Activated T-cell treated with anti-CD3 and anti-CD28 coated beads for 1 hour (primary cell): ENCODE measurements at regions not wholly inside any gene's neighbourhood (a gene's known extent, or its start where the extent isn't known, plus 50 kb on each side); places are given as distances from the start of the nearest gene placed in this dataset.
"Not testable (repeated sequence)": the region's sequence is repeated elsewhere in the genome, so short reads cannot be mapped to it uniquely, and the experiment has no call there.

Source experiments
- DNase-seq: peaks from one replicate; pipeline ENCODE4 v3.0.0-alpha.2; 2020; ENCODE audit warnings: low read depth

GRCh38 chr16:29258946-29259634 lies 147.4 kb downstream of the NPIPB11 start:
- DNase-seq = not testable (repeated sequence)

DNA sequence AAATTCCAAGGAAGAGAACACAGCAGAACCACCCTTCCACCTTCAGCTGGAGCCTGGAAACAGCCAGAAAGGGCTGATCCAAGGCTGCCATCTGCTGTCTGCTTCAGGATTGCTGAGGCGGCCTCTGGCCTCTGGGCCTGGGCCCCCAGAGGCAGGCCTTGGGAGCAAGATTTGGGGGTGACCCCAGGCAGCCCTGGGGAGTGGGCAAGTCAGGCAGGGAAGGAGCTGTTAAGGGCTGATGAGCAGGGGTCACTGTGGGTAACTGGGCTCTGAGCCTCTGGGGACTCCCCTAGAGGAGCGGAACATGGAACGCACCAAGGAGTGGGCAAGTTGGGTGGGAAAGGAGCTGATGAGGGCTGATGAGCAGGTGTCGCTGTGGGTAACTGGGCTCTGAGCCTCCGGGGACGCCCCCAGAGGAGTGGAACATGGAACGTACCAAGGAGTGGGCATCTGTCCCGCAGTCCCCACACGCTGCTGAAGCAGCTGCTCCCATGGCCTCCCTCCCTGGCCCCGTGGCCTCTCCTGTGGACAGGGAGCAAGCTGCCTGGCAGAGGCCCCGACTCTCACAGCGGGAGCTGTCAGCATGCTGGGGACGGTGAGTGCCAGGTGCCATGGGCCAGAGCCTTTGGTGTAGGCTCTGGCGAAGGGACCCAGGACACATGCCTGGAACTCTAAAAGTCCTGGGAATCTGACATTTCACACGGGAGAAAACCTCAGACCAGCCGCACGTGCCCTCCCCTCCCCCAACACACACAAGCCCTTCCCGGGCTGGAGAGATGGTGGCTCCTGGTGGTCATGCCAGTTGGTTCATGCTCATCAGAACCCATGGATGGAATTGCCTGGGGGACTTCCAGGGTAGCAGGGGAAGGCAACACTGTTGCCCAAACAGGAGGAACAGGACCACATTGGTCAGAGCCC lies 148.8 kb downstream of the NPIPB11 start:
- DNase-seq = not testable (repeated sequence)

- DNase-seq = no peak
Observed at GRCh38 chr16:29256501-29256981, 150.0 kb downstream of the NPIPB11 start.

GRCh38 chr16:29255957-29256356 lies 150.6 kb downstream of the NPIPB11 start:
- not testable (repeated sequence) for DNase-seq

DNA sequence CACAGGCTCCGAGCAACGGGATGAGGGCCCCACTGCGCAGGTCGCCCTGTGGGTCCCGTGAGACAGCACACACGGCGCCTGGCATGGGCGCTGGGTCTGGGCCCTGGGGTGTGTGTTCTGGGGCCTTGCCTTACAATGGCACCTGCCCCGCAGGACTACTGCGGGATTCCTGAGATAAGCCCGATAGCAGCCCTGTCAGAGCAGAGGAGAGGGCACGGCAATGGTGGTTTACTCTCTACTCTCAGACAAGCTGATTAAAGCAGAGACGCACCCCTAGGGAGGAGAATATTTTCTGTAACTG lies 151.1 kb downstream of the NPIPB11 start:
- DNase-seq = not testable (repeated sequence)

DNA sequence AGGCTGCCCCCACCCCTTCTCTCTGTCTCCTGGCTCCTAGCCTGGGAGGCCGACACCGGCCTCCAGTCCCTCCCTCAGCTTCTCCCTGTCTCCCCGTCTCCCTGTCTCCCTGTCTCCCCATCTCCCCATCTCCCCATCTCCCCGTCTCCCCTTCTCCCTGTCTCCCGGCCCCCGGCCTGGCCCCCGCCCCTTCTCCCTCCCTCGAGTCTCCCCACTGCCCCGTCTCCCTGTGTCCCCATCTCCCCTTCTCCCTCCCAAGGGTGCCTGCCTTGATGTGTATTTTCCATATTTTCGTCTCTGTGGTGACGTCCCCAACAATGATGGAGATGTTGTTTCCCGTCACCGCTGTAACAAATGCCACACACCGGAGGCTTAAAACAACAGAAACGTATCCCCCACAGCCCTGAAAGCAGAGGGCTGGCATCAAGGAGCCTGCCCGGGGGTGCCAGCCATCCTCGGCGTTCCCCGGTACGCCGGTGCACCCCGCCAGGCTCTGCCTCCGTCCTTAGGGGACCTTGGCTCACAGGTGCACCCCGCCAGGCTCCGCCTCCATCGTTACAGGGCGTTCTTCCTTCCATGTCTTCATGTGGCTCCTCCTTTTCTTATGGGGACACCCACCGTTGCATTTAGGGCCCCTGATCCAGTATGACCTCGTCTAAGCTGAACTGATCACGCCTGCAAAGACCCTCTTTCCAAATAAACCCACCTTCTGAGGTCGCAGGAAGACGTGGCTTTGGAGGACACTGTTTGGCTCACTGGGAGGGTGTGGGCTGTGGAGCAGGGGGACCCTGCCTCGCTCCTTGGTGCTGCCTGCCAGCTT lies 151.6 kb downstream of the NPIPB11 start:
- no peak for DNase-seq

DNA sequence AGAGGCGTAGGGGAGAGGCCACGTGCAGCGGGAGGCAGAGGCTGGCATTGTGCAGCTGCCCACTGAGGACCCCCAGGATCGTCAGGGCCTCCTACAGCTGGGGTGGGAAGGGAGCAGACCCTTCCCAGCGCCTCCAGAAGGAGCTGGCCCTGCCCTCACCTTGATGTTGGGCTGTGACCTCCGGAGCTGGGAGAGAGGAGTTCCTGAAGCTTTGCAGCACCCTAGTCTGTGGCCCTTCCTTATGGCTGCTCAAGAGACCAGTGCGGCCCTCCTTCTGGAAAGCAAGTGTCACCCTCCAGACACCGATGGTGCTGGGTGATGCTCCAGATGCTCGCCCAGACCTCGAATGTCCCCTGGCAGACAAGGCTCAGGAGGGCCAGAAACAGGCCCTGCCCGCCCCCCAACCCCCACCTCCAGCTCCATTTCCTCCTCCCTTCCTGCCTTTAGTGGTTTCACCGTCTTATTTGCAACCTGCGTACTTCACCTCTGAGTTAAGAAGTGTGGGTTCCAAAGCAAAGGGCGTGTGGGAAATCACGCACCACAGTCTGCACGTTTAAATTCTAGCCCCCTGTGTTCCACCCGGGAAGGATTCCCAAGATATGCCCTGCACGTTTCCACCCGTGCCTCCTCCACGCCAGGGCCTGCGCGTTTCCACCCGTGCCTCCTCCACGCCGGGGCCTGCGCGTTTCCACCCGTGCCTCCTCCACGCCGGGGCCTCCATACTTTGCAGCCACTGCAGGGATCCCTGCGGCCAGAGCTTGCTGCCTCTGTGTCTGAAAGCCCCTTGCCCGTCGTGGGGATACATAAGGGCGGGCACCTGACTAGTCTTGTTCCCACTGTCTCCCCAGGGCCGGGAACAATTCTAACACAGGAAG lies 152.6 kb downstream of the NPIPB11 start:
- not testable (repeated sequence) for DNase-seq

GRCh38 chr16:29253066-29253590 lies 153.4 kb downstream of the NPIPB11 start:
- not testable (repeated sequence) for DNase-seq

DNA sequence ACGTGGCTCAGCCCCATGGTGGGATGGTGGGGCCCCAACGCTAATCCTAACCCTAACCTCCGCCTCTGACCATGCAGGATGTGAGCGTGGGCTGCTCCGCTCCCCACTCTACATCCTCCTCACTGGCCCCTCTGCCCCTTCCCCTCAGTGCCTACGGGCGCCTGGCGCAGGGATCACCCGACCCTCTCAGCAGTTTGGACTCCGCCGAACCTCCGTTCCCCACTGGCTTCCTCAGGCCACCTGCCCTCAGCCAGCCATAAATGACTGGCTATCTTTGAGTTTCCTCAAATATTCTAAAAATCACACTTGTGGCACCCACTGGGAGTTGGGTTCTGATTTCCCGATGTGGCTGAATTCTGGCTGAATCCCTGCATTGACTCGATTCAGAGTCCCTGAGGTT lies 154.2 kb downstream of the NPIPB11 start:
- DNase-seq = not testable (repeated sequence)

DNA sequence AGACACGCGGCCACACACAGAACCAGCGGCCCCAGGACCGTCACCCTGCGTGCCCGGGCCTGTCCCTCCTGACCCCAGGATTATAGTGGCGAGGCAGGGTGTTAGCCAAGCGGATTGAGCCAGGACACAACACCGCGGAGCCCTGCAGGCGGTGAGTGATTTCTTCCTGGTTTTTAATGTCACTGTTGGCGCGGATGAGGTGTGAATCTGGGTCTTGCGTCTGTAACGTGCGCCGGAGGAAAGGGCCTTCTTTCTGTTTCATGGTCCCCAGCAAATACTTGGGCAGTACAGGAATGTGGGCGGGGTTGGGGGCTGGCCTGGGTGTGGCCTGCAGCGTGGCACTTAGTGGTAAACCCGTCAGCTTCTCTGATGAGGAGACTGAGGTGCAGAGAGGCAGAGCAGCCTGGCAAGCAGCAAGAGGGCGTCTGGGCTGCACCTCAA lies 154.9 kb downstream of the NPIPB11 start:
- not testable (repeated sequence) for DNase-seq

DNA sequence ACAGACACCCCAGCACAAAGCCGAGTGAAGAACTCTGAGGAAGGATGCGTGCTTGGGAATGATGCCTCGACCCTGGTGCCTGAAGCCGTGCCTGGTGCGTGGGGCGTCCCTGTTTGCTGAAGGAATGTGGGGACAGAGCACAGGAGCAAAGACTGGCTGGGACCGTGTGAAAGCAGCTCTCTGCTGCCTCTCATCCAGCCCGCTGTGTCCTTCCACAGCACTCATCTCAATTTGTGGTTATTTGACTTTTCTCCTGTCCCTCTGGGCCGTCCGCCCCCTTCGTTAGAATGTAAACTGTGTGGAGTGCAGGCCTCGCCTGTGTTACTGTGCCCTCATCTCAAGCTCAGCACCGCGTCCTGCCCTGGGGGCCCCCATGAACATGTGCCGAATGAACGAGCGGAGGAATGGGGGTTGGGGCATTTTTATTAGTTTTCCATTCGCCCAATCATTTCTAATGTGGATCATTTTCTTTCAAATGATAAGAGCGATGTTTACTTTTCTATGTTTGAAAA lies 155.5 kb downstream of the NPIPB11 start:
- not testable (repeated sequence) for DNase-seq

DNA sequence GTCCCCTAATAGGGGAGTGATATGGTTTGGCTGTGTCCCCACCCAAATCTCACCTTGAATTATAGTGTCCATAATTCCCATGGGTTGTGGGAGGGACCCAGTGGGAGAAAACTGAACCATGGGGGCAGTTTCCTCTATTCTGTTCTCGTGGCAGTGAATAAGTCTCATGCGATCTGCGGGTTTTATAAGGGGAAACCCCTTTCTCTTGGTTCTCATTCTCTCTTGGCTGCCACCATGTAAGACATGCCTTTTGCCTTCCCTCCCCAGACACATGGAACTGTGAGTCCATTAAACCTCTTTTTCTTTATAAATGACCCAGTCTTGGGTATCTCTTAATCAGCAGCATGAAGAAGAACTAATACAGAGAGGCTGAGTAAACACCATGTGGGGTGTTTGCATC lies 156.0 kb downstream of the NPIPB11 start:
- not testable (repeated sequence) for DNase-seq

GRCh38 chr16:29248940-29249318 lies 157.6 kb downstream of the NPIPB11 start:
- DNase-seq = not testable (repeated sequence)

- DNase-seq = not testable (repeated sequence)
Observed at GRCh38 chr16:29248306-29248939, 158.1 kb downstream of the NPIPB11 start.

- not testable (repeated sequence) for DNase-seq
Observed at GRCh38 chr16:29246091-29246490, 160.4 kb downstream of the NPIPB11 start.

GRCh38 chr16:29237971-29238370 lies 168.5 kb downstream of the NPIPB11 start:
- DNase-seq = no peak

GRCh38 chr16:29237495-29237894 lies 169.0 kb downstream of the NPIPB11 start:
- not testable (repeated sequence) for DNase-seq

GRCh38 chr16:29237023-29237422 lies 169.5 kb downstream of the NPIPB11 start:
- DNase-seq = not testable (repeated sequence)

DNA sequence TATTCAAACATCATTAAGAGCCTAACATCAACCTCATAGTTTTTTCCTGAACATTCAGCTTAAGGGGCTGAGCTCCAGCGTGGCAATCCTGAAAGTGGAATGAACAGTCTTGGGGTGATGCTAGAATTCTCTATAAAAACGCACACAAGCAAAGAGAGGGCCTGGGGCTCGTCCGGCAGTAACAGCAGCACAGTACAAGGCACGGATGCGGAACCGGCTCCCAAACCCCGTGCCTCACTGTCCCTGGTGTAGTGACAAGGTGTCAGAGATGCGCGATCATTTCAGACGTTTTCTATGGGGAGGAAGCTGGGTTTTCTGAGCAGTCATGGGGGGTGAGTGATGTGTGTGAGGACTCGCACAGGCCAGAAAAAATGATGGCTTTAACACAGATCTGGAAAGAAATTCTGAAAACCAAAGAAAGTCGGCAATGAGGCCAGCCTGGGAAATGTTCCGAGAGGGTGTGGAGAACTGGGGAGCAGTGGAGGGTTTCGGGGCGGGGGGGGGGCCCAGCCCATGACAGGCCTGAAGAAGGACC lies 170.6 kb downstream of the NPIPB11 start:
- not testable (repeated sequence) for DNase-seq
